Posterior cingulate gyrus (tissue), 11 donors: ENCODE measurements at regions not wholly inside any gene's neighbourhood (a gene's known extent, or its start where the extent isn't known, plus 50 kb on each side); places are given as distances from the start of the nearest gene placed in this dataset.
A peak's percentile ranks its signal among the peaks of the same experiment; 100 is the strongest.

Experiments
- DNase-seq, 10 donors: peaks; one replicate each; pipeline versions ENCODE4 v3.0.0 to v3.0.0-alpha.2; 2020 to 2021; ENCODE audit warnings: mixed read lengths in 3 of 10
- intact Hi-C: fragments of 100-400 bp; cut with DNase I; formaldehyde crosslinking; loops from one replicate; pipeline ENCODE4 v1.15.1; 2023

DNA sequence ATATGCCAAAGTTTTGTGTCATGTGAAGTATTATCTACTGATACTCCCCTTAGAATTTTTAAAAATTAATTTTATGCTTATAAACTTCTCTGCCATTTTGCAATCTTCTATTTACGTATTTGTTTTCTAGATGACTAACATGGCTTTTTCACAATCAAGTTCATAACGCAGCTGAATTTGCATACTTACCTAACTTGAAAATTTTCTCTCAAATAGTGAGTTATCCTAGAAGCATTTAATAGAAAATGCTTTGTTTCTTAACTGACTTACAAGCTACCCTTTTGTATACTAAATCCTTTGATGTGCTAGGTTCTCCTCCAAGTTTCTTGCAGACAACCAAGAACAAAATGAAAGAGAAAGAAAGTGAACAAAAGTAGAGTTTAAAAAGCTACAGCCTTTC, 683.5 kb downstream of the LIG4 start:
- intact Hi-C loops = no loop called here
- DNase-seq = no peak

DNA sequence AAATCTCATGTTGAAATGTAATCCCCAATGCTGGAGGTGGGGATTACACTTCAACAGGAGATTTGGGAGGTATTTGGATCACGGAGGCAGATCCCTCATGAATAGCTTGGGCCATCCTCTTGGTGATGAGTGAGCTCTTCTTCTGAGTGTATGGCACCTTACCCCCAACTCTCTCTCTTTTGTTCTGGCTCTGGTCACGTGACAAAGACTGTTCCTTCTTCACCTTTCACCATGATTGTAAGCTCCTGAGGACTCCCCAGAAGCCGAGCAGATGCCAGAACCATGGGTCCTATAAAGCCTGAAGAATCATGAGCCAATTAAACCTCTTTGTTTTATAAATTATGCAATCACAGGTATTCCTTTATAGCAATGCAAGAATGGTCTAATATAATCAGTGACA, 684.2 kb downstream of the LIG4 start:
- DNase-seq = no peak
- intact Hi-C loops = no loop called here

DNA sequence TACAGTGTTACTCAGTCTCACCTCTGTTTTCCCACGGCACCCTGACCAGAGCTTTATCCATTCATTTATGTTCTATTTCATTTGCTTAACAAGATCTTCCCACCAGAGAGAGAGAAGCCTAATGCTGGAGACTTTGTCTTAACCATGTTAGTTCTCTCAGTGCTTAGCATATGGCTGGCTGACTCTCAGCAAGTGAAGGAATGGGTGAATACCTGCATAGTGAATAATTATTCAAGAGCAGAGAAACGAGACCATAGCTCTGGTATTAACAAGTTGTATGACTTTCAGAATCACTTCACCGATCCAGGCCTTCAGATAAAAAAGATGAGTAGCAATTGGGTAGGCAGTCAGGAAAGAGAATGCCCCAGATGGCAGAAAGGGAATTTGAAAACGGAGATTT, 686.3 kb downstream of the LIG4 start:
- DNase-seq = no peak
- intact Hi-C loops = no loop called here

DNA sequence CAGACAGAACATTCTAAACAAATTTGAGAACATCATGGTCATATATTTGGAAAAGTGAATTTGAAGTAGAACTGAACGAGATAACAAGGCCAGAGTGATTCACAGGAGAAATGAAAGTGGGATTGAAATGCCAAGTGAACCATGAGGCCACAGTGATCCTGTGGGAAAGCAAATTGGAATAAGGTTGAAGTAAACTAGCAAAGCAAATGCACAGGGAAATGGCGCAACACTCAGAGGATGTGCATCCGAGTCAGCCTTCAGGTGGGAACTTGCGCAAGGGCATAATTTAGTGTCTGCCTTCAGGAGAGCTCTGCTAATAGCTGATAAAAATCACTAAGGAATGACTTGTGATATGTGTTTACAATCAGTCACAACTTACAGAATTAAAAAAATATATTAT, 696.6 kb downstream of the LIG4 start:
- no peak for DNase-seq
- intact Hi-C loops = no loop called here

DNA sequence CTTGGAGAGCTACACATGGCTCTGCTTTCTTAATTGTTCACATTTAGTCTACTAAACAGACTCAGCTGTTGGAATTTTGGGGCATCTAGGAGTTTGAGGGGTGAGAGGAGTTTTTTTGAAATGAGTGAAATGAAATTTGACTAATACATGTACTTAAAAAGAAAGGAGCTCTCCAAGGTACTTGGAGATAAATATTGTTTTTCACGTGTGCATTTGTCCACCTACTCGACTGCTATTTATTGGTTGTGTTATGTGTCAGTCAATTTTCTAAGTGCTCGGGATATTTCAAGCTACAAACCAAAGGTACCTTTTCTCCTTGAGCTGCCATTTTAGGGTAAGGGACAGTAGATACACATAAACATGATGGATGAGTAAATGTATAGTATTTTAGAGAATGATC, 697.0 kb downstream of the LIG4 start:
- intact Hi-C loops = no loop called here
- DNase-seq = no peak

DNA sequence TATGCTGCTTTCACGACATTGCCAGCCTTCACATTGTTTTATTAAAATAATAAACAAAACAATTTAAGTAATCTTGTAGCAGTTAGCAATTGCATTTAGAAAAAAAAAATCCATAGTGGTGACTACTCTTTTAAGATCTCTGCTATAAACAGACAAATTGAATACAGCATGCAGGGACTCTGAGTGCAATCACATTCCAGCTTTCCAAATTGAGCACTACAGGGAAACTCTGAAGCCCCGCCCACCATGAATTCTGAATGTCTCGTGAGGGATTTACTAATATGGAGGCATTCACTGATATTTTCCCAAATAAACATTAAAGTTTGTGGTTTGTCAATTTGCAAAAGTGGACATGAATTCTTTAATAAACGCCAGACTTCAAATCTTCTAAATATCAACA, 698.8 kb downstream of the LIG4 start:
- DNase-seq = peak in 1 of 10 donors; percentile 27
- intact Hi-C loops = no loop called here

DNA sequence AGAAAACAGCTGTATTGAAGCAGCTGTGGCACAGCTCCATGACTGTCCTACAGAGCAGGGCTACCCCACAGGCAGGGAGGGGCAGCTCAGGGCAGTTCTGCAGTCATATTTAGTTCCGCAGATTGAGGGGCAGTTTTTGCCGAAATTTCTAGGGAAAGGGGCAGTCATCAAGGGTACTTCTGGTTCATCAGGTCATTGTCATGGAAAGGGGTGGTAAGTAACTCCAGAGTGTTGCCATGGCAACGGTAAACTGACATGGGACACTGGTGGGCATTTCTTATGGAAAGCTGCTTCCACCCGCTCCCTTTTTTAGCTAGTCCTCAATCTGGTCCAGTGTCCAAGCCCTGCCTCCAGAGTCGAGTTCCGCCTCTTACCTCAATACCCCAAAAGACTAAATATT, 702.8 kb downstream of the LIG4 start:
- intact Hi-C loops = no loop called here

DNA sequence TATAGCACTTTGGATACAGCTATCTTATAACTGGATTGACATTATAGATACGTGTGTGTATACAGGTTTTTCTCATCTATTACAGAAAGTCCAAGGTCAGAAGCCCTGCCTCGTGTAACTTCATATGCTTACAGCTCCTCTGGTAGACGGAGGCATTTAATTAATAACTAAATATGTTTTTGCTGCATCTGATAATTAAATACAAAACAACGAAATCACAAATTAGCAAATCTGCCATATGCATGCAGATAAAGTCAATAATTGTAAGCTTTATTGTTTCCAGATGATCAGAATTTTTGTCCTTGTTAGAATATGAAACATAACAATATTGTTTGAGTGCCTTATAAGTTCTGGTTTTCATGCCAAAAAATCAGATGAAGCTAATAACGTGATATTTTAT, 717.7 kb downstream of the LIG4 start:
- no peak for DNase-seq
- intact Hi-C loops = no loop called here

More for the DNA sequence above, 702.8 kb downstream of the LIG4 start:
- no peak for DNase-seq

DNA sequence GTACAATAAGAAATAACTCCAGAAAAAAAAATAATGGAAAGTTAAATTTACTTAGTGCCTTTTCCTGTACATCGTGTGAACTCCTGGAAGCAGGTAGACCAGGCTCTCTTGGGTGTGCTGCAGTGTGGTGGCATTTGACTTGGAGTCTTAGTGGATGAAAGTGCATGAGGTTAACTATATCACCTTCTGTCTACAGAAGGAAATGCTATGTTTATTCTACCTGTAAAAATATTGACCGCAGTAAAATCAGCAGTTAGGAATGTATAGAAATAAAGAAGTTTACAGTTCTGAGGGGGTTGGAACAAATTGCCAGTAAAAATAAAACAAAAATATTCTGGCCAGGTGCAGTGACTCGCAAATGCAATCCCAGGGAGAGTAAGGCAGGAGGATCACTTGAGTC, 722.1 kb downstream of the LIG4 start:
- intact Hi-C loops = no loop called here
- DNase-seq = no peak

DNA sequence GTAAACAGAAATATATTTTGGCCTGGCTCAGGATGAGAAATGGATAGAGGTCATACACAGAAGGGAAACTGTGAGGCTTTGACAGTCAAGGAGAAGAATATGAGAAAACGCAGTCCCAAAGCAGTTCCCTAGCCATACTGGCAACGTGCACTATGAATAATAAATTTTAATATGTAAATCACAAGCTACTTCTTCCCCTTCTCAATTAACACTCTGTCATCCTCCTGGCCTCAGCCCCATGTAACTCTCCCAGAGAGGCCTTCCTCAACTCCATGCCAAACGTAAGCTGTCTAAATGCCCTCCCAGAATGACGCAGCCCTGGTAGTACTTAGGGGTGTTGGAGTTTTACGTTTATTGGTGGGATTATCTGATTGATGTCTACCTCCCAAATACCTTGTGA, 732.6 kb downstream of the LIG4 start:
- intact Hi-C loops = no loop called here
- DNase-seq = no peak

DNA sequence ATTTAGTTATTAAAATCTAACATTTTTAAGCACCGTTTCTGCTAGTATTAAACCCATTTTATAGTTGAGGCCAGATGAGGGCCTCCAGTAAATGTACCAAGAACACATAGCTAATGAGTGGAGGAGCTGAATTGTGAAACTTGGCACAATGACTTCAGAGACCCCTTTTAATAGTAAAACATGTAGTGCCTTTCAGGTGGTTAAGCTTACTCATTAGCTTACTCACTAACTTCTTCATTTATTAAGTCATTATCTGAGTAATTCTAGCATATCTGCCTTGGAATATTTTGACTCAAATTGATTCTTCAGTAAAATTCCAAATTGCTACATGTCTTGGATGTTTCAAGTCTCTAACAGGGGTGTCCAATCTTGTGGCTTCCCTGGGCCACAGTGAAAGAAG, 735.2 kb downstream of the LIG4 start:
- no peak for DNase-seq
- intact Hi-C loops = no loop called here

DNA sequence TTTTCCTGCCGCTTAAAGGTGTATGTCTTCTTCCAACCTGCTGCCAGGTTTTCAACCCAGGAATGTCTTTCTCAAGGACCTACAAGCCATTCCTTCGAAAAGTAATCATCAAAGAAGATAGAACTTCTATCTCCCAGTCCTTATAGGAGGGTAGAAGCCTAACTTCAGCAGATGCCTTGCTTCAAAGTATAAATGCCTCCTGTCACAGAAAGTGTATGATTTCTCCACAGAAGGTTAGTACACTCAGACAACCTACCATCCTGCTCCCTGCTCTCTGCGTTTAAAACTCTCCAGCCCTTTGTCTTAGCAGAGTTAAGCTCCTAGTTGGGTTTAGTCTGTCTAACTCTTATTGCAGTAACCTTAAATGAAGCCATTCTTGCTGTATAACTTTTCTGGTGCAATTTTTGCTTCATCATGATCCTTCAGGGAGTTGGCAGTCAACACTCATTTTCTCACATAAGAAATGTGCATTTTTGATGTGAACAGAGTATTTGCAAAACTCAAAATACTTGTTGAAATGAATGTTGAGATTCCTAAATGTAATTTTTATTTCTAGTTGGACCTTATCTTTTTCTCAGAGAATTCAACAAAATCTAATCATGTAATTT, 737.5 kb downstream of the LIG4 start:
- DNase-seq = no peak

DNA sequence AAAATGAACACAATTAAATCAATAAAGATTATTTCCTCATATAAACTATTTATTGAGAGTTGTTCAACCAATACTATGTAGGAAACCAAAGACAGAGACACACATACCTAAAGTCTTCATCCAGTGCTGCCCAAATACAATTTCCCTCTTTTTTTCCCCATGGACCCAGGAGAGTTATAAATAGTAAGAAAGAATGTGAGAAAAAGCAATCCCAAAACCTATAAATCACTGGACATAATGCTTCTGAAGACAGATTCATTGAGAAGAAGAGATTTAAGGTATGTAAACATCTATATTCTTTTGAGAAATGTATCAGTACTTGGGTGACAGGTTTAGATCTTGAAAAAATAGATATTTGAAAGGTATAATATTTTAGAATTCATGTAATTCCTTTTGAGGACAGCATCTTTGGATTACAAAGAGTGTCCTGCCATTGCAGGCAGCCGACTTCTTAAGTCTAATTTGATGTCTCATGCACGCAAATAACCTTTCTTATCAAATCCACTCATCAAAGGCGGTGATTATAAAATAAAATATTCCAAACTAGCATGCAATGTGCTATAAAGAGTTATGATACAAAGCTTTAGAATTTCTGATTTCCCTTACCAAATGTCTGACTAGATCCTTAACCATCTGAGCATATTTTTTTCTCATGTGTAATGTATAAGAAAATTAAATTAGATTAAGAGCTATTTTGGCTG, 739.4 kb downstream of the LIG4 start:
- DNase-seq = no peak
- intact Hi-C loops = no loop called here

More for the DNA sequence above, 737.5 kb downstream of the LIG4 start:
- intact Hi-C loops = no loop called here

DNA sequence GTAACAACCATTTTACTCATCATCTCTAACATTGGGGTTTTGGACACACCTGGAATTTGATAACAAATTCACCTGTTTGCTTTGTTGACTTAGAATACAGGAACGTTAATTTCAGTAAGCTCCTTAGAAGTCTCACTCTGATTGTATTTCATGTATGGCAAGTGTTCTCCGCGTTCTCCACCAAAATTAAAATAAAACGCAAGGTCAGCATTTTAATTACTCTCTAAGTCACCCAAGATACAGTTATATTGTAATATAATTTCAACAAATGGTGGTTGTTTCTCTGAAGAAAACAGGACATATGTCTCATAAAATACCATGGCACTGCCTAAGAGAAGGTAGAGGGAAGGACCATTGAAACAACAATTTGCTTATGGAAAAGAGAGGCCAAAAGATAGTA, 742.1 kb downstream of the LIG4 start:
- no peak for DNase-seq

DNA sequence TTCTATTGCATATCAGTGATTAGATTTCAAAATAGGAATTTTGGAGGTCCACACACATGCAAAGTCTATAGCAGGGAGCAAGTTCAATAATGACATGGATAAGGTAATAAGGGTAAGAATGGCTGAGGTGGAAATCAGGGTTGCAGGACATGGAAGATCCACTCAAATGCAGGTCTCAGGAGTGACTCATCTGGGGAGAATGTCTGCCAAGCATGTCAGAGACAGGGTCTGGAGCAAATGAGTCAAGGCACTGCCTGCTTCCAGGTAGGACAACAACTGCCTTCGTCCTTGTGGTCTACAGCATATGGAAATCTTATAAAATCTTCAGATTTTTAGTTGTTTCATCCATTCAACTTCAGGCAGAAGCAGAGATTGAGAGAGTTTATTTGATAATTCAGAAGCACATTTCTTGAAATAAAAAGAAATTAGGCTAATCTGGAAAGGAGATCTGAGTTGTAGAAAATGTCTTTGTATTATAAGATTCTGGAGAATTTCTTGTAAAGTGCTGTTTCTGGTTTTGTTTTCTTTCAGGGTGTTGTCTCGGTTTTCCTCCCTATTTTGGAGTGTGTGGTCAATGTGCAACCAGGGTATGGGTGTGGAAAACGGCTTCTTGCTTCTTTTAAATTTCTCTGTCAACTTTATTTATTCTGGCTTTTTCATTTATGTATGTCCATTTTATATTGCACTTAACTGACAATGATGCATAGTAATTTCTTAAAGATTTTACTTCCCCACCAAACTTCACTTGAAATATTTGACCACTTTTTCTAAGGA, 748.8 kb downstream of the LIG4 start:
- intact Hi-C loops = no loop called here

More for the DNA sequence above, 742.1 kb downstream of the LIG4 start:
- intact Hi-C loops = no loop called here

DNA sequence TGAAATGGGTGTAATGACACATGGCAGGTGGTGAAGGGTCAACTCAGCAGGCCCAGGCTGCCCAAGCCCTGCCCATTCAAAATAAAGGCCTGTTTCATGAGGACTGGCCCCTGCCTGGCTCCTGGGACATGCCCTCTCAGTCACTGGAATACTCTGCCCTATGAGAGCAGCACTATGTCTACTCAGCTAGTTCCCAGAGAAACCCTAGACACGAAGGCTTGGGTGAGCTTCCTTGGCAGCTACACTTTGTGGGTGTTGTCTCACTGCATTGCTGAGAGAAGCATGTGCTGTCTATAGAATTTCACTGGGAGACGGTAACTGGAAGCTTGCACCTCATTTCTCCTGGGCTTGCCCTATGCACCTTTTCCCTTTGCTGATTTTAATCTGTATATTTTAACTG, 752.8 kb downstream of the LIG4 start:
- DNase-seq = no peak
- intact Hi-C loops = no loop called here

More for the DNA sequence above, 748.8 kb downstream of the LIG4 start:
- DNase-seq = no peak

DNA sequence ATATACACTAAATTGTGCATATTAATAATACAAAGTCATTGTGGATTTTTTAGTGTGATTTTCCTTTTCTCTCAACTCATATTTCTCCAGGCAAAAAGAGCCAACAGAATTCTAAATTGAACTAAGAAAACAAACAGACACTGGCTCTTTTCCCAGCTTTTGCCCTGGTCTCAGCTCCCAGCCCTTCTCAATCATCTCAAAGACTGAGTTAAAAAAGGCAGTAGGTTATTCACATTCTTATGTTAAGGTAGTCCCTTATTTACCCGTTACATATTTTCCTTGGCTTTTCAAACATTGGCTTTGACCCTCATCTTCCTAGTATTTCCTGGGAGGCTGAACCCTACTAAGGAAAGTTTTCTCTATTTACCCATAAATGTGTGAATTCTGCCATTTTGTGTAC, 753.6 kb downstream of the LIG4 start:
- no peak for DNase-seq
- intact Hi-C loops = no loop called here

DNA sequence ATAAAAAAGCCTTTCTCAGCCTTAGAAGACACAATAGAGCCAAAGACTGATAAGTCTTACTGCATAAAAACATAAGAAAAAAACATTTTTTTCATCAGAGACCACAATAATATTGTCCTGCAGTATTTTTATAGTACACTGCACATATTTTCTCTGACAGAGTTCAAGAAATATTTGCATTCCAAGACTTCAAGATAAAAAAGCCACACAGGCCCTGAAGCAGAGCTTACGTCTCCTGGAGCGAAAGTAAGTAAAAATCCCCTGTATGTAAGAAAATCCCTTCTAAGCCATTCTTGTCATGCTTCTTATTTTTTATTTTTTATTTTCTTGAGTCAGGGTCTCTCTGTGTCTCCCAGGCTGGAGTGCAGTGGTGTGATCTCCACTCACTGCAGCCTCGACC, 755.9 kb downstream of the LIG4 start:
- intact Hi-C loops = no loop called here
- DNase-seq = no peak

DNA sequence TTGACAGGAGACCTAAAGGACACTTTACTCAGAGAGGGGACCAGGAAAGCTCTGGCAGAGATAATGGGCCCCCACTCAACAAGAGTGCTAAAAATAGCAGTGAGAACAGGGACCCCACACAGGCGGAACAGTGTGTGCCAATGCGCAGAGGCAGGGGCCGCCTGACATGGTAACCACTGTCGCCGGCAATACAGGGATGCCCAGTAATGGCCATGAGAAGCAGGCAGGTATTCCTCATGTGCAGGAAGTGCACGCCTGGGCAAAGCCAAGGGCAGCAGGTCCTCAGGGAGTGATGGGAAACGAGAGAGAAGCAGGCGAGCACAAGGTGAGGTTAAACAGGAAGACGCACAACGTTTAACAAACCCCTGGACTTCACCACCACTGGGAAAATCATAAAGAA, 757.1 kb downstream of the LIG4 start:
- DNase-seq = no peak
- intact Hi-C loops = no loop called here

DNA sequence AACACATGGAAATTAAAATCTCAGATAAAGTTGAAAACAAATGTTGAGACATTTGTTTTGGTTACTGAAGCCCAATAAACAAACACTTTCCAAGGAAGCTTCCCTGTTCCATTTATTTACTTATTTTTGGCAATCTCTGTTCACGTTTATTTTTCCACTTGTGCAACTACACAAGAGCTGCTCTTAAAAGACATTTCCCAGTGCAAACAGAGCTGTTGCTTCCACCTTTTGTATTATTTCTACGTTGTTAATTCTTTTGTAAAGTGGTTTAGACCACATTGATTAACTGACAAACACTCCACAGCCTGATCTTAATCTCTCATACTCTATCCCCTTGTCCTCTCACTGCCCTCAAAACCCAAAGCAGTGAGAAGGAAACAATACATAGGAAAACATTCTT, 757.6 kb downstream of the LIG4 start:
- no peak for DNase-seq
- intact Hi-C loops = no loop called here

DNA sequence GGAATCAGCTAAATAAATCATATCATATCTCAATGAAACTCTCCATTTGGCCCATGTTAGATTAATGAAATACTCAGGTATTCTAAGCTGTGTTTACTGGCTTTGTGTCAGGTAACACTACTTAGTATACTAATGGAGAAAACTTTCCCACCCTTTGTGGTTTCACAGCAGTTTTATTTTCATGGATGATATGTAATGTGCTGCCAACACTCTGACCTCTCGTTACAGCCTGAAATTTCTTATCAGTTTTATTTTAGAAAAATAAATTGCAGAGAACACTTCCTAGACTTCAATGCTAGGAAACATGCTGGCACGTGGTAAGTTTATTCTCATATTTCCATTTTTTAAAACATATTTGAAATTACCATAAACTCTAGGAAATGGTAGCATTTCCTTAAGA, 758.9 kb downstream of the LIG4 start:
- intact Hi-C loops = no loop called here
- no peak for DNase-seq

DNA sequence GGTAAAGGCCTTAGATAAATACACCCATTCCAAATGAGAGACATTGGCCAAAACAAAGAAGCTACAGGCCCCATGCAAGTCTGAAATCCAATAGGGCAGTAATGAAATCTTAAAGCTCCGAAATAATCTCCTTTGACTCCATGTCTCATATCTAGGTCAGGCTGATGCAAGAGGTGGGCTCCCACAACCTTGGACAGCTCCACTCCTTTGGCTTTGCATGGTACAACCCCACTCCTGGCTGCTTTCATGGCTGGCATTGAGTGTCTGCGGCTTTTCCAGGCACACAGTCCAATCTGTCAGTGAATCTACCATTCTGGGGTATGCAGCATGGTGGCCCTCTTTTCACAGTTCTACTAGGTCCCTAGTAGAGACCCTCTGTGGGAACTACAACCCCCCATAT, 762.5 kb downstream of the LIG4 start:
- intact Hi-C loops = no loop called here
- DNase-seq = no peak
